DND-41 (cell line): ENCODE measurements at regions not wholly inside any gene's neighbourhood (a gene's known extent, or its start where the extent isn't known, plus 50 kb on each side); places are given as distances from the start of the nearest gene placed in this dataset.

ENCODE experiments used
- EZH2 ChIP-seq: IDR thresholded peaks from 3 replicates; pipeline ENCODE4 v1.6.1; 2012; ENCODE audit warnings: borderline replicate concordance, low read depth, mild to moderate bottlenecking, moderate library complexity, low read length, inconsistent platforms; ENCODE audit not compliant: severe bottlenecking
- TF ChIP-seq, protein P1 (sequence below): IDR thresholded peaks from 2 replicates; pipeline ENCODE4 v1.5.1; 2012; ENCODE audit warnings: borderline replicate concordance, low read length, moderate library complexity, mild to moderate bottlenecking; ENCODE audit not compliant: poor library complexity, severe bottlenecking; ENCODE audit errors: extremely low read depth

DNA sequence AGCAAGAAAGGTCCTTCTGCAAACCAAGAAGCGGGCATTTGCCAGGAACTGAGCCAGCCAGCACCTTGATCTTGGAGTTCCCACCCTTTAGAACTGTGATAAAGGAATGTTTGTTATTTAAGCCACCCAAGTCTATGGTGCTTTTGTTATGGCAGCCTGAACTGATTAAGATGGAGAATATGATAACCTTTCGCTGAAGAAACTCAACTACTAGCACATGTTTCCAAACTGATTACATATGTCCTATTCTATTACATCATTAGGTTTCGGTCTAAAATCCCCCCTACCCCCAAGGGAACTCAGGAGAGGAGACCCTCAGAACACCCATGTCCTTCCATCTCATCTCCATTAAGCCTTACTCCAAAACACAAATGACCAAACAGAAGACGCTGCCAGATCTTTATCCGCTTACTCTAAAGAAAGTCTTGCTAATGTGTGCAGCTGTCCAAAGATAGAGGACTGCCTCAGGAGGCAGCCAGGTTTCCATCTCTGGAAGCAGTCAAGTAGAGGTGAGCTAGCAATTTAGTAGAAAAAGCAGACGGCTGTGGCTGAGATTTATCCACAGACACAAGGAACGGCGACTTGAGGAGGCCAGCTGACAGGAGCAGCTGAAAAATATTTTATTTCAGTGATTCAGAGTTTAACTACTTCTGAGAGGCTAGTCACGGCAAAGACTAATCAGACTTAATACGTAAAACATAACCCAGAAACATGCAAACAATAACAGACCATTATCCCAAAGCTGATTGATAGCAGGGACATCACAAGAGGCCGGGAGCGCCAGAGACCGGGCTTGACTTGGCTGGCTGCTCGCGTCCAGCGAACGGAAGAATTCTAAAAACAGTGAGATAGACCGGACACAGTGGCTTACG, 611.4 kb upstream of the CDH5 start:
- TF ChIP-seq, protein P1, sequence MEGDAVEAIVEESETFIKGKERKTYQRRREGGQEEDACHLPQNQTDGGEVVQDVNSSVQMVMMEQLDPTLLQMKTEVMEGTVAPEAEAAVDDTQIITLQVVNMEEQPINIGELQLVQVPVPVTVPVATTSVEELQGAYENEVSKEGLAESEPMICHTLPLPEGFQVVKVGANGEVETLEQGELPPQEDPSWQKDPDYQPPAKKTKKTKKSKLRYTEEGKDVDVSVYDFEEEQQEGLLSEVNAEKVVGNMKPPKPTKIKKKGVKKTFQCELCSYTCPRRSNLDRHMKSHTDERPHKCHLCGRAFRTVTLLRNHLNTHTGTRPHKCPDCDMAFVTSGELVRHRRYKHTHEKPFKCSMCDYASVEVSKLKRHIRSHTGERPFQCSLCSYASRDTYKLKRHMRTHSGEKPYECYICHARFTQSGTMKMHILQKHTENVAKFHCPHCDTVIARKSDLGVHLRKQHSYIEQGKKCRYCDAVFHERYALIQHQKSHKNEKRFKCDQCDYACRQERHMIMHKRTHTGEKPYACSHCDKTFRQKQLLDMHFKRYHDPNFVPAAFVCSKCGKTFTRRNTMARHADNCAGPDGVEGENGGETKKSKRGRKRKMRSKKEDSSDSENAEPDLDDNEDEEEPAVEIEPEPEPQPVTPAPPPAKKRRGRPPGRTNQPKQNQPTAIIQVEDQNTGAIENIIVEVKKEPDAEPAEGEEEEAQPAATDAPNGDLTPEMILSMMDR: no peak
- no peak for TF ChIP-seq EZH2
